ENCODE measurements at regions not wholly inside any gene's neighbourhood (a gene's known extent, or its start where the extent isn't known, plus 50 kb on each side); places are given as distances from the start of the nearest gene placed in this dataset.

DNA sequence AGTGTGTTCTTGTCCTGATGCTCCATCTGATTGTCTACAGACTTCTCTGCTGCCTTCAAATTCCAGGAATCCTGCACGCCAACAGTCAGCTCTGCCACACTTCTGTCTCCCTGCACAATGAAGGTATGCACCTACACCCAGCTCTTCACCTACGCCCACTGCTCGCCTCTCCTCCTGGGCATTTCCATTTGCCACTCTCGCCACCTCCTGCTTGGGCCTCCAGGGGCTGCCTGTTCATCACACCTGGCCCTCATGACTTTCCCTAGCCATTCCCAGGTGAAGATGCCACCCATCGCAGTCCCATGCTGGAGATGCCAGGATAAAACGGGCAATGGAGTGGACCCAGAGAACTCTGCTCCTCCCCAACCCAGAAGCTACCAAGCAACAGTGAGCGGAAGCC is 96.5 kb upstream of the ATP1A1 start:
- Histone ChIP-seq H3K4me3 (no peak overlapping the region), H3K9me3 (no peaks in the 10 kb centered on the region), H3K4me1 (no peaks in the 10 kb centered on the region), H3K36me3 (no peaks in the 10 kb centered on the region), H3K27me3 (no peaks in the 10 kb centered on the region), H3K27ac (no peak overlapping the region)
- intact Hi-C loops (cut with DNase I; ENCODE audit: low total_unique reads), result no loop called here
- TF ChIP-seq POLR2AphosphoS5 (IDR thresholded peaks at IDR 0.05) (no peak), POLR2A (IDR thresholded peaks at IDR 0.05) (no peak), CTCF (IDR thresholded peaks at IDR 0.05) (no peak)
- DNase-seq (ENCODE audit: low spot score in 2 of 2), result no peak

DNA sequence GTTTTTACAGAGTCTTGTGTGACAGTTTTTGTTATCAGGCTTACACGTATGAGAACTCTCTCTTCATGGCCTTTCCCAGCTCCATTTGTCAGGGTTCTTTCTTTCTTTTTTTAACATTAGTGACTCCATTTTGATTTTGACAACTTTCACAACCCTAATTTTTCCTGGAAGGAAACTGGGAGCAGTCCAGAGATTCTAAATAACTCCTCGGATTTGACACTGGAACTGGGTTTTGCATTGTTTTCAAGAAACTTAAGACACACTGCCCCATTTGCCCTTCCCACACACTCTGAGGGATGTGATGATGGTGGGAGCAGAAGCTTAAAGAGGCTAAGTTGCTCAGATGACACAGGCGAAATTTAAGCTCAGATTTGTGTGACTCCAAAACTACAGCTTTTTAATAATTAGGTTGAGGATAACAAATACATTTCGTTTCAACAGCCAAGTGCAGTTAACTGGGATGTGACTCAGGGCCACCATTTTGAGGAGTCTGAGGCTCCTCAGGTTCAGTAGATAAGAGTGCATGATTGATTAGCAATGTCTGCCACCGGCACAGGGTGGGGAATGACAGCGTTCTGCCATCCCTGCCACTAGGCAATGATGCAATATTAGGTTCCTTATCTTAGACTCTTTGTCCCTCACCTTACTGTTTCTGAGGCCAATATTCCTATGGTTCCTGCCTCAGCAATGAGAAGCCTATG is 95.1 kb upstream of the ATP1A1 start:
- no peaks in the 10 kb centered on the region for H3K4me1 ChIP-seq
- intact Hi-C loops (cut with DNase I; ENCODE audit: low total_unique reads), result no loop called here
- DNase-seq (ENCODE audit: low spot score in 2 of 2), result no peak
- no peak overlapping the region for H3K27ac ChIP-seq
- H3K27me3 ChIP-seq, result no peaks in the 10 kb centered on the region
- TF ChIP-seq CTCF (IDR thresholded peaks at IDR 0.05) (no peak), POLR2AphosphoS5 (IDR thresholded peaks at IDR 0.05) (no peak), POLR2A (IDR thresholded peaks at IDR 0.05) (no peak)
- H3K9me3 ChIP-seq, result no peaks in the 10 kb centered on the region
- H3K36me3 ChIP-seq, result no peaks in the 10 kb centered on the region
- no peak overlapping the region for H3K4me3 ChIP-seq

- no peak for DNase-seq (ENCODE audit: low spot score in 2 of 2)
- no peaks in the 10 kb centered on the region for H3K27me3 ChIP-seq
- intact Hi-C loops (cut with DNase I; ENCODE audit: low total_unique reads), result no loop called here
- TF ChIP-seq POLR2A (IDR thresholded peaks at IDR 0.05), result no peak
- no peak overlapping the region for H3K4me3 ChIP-seq
- no peaks in the 10 kb centered on the region for H3K9me3 ChIP-seq
- no peaks in the 10 kb centered on the region for H3K36me3 ChIP-seq
- H3K4me1 ChIP-seq, result no peaks in the 10 kb centered on the region
- H3K27ac ChIP-seq, result no peak overlapping the region
Measured at GRCh38 chr1:116278541-116278866, 94.5 kb upstream of the ATP1A1 start.

- intact Hi-C loops (cut with DNase I; ENCODE audit: low total_unique reads), result no loop called here
- H3K27ac ChIP-seq, result no peak overlapping the region
- DNase-seq (ENCODE audit: low spot score in 2 of 2), result no peak
- H3K4me3 ChIP-seq, result no peak overlapping the region
- no peaks in the 10 kb centered on the region for H3K36me3 ChIP-seq
- no peaks in the 10 kb centered on the region for H3K9me3 ChIP-seq
- H3K4me1 ChIP-seq, result no peaks in the 10 kb centered on the region
- H3K27me3 ChIP-seq, result no peaks in the 10 kb centered on the region
- no peak for TF ChIP-seq CTCF (IDR thresholded peaks at IDR 0.05)
- TF ChIP-seq POLR2AphosphoS5 (IDR thresholded peaks at IDR 0.05), result no peak
- no peak for TF ChIP-seq POLR2A (IDR thresholded peaks at IDR 0.05)
Measured at GRCh38 chr1:116279715-116280114, 93.3 kb upstream of the ATP1A1 start.

GRCh38 chr1:116284819-116285390 is 88.1 kb upstream of the ATP1A1 start:
- Histone ChIP-seq H3K27ac (no peak overlapping the region), H3K27me3 (no peaks in the 10 kb centered on the region), H3K9me3 (no peaks in the 10 kb centered on the region), H3K4me1 (no peaks in the 10 kb centered on the region), H3K4me3 (no peak overlapping the region), H3K36me3 (no peaks in the 10 kb centered on the region)
- intact Hi-C loops (cut with DNase I; ENCODE audit: low total_unique reads), result no loop called here
- no peak for TF ChIP-seq POLR2A (IDR thresholded peaks at IDR 0.05)
- no peak for TF ChIP-seq CTCF (IDR thresholded peaks at IDR 0.05)
- TF ChIP-seq POLR2AphosphoS5 (IDR thresholded peaks at IDR 0.05), result no peak
- DNase-seq (ENCODE audit: low spot score in 2 of 2), result no peak

Measured in breast epithelium (tissue), 4 donors.